Large intestine (tissue), 3 donors: ENCODE measurements at regions not wholly inside any gene's neighbourhood (a gene's known extent, or its start where the extent isn't known, plus 50 kb on each side); places are given as distances from the start of the nearest gene placed in this dataset.

Experiments
- DNase-seq, 2 donors: peaks; one replicate each; pipeline versions ENCODE4 v3.0.0 to v3.0.0-alpha.2; 2013
- H3K27ac ChIP-seq: one replicate; pipeline ENCODE4 v1.5.1; 2013; ENCODE audit warnings: low read length
- H3K27me3 ChIP-seq: 2 replicates; pipeline ENCODE4 v1.6.1; 2013; ENCODE audit warnings: low read length; ENCODE audit not compliant: control insufficient read depth, insufficient read depth
- H3K36me3 ChIP-seq: 2 replicates; pipeline ENCODE4 v1.6.1; 2013; ENCODE audit warnings: low read length; ENCODE audit not compliant: control insufficient read depth, insufficient read depth
- H3K4me1 ChIP-seq: one replicate; pipeline ENCODE4 v1.6.1; 2013; ENCODE audit warnings: low read length; ENCODE audit not compliant: control insufficient read depth, insufficient read depth
- H3K4me3 ChIP-seq: one replicate; pipeline ENCODE4 v1.5.1; 2013; ENCODE audit warnings: low read length
- H3K9me3 ChIP-seq: one replicate; pipeline ENCODE4 v1.6.1; 2013; ENCODE audit warnings: mild to moderate bottlenecking, low read depth, low read length, moderate library complexity; ENCODE audit not compliant: control insufficient read depth
- WGBS: methylation state at CpG from one replicate; pipeline ENCODE4 v1.1.5; 2013; ENCODE audit warnings: low lambda C conversion rate; ENCODE audit not compliant: insufficient coverage; 5-methylcytosine and 5-hydroxymethylcytosine counted together

GRCh38 chr6:21808551-21809242, 215.1 kb downstream of the SOX4 start:
- peak; percentile 82 to 91 for DNase-seq
- peak overlapping the region; percentile 76 for H3K27ac ChIP-seq
- WGBS: no CpG with 5 or more reads among the region's 16 CpGs

DNA sequence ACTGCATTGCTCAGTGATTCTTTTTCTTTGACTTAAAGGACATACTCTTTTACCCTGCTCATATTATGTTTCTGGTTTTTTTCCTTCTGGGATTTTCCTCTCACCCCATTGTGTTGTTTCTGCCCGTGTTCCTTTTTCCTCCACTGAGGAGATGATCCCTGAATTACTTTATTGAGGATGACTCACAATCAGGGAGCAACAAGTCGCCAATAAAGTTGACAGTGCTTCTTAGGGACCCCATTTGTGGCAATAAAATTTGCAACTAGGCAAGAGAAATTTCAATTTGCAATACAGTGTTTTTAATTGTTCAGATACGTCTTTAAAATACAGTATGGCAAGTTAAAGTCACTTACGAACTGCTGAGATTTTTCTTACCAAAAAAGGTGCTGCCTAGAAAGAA, 217.9 kb downstream of the SOX4 start:
- Histone ChIP-seq H3K4me3 (no peak overlapping the region), H3K36me3 (no peaks in the 10 kb centered on the region), H3K27ac (no peak overlapping the region), H3K27me3 (no peaks in the 10 kb centered on the region), H3K9me3 (no peaks in the 10 kb centered on the region), H3K4me1 (peaks cover 26% of the 10 kb centered on the region)
- WGBS: no CpG with 5 or more reads among the region's 4 CpGs
- DNase-seq: no peak

More at GRCh38 chr6:21808551-21809242, 215.1 kb downstream of the SOX4 start:
- Histone ChIP-seq H3K4me3 (no peak overlapping the region), H3K36me3 (no peaks in the 10 kb centered on the region), H3K27me3 (no peaks in the 10 kb centered on the region), H3K9me3 (no peaks in the 10 kb centered on the region), H3K4me1 (peaks cover 26% of the 10 kb centered on the region)

DNA sequence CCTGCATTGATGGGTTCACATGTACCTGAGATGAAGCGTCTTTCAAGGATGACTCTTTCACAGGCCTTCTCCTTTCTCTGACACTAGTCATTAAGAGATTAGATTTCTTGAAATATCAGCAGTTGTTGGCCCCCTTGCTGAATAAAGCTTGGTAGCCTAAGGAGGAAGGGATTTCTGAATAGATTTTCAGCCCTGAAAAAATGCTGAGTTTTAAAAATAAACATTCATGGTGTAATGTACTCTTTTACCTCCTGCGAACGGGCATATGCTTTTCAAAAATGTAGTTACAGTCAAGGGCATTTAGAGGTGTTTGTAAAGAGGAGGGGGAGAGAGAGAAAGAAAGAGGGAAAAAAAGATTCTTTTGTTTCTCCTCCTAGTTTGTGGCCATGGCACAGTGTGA, 222.7 kb downstream of the SOX4 start:
- Histone ChIP-seq H3K27me3 (no peaks in the 10 kb centered on the region), H3K9me3 (no peaks in the 10 kb centered on the region), H3K27ac (no peak overlapping the region), H3K36me3 (no peaks in the 10 kb centered on the region), H3K4me1 (peaks cover 5% of the 10 kb centered on the region), H3K4me3 (no peak overlapping the region)
- 80% methylated on average over 1 of the region's 3 CpGs for WGBS
- DNase-seq: no peak

DNA sequence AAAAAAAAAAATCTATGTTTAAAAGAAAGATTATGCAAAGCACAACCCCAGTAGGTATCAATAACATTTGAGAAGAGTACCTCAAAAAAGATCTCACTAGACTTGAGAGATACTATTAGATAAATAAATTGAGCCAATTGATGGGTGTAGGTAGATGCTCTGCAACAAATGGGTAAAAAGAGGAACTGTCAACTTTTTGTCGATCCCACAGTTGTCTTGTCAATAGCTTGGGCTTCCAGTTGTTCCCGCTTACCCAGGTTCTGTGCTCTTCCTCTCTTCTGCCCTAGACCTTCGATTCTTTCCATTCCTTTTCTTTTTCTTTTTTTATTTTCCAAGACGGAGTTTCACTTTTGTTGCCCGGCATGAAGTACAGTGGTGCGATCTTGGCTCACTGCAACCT, 226.9 kb downstream of the SOX4 start:
- Histone ChIP-seq H3K27ac (no peak overlapping the region), H3K36me3 (no peaks in the 10 kb centered on the region), H3K4me3 (no peak overlapping the region), H3K27me3 (no peaks in the 10 kb centered on the region), H3K9me3 (no peaks in the 10 kb centered on the region), H3K4me1 (peaks cover 2% of the 10 kb centered on the region)
- DNase-seq: no peak
- 95% methylated on average over 3 of the region's 6 CpGs for WGBS

DNA sequence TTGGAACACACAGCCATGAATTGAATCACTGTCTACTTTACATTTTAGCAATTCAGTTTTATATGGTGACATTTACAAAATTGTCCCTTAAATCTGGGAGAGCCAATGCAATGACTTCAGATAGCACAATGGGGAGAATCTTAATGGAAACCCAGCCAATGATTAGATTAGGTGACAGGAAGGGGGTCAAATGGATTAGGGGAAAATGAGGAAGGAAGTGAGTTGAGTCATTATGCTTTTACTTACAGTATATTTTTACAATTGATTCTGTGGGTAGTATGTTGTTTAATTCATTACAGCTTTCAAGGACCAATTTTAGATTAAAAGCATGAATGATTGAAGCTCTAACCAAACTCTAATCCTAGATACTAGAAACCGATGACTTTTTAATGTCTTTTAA, 229.8 kb downstream of the SOX4 start:
- DNase-seq: no peak
- Histone ChIP-seq H3K27me3 (no peaks in the 10 kb centered on the region), H3K4me1 (peaks cover 2% of the 10 kb centered on the region), H3K27ac (no peak overlapping the region), H3K36me3 (no peaks in the 10 kb centered on the region), H3K4me3 (no peak overlapping the region), H3K9me3 (no peaks in the 10 kb centered on the region)
- WGBS: 67% methylated on average over 1 of the region's 1 CpG

- WGBS: 76% methylated on average over 5 of the region's 8 CpGs
- Histone ChIP-seq H3K27ac (no peak overlapping the region), H3K4me1 (peaks cover 2% of the 10 kb centered on the region), H3K9me3 (no peaks in the 10 kb centered on the region), H3K4me3 (no peak overlapping the region), H3K36me3 (no peaks in the 10 kb centered on the region), H3K27me3 (no peaks in the 10 kb centered on the region)
- no peak for DNase-seq
Observed at GRCh38 chr6:21824431-21825177, 231.1 kb downstream of the SOX4 start.

DNA sequence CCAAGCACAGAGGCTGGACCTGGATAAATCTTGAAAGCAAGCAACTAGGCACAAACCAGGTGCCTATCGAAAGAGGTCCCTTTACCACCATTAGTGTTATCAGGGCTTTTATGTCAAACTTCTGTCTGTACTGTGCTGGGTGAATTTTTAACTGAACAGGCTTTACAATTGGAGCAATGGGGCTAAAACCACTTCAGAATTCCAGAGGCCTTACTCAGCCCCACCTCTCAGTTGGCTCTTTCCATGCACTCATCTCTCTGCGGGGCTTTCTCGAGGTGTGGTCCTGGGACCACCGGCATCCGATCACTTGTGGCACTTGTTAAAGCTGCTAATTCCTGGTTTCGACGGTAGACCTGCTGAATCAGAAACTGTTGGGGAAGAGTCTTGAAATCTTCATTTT, 232.5 kb downstream of the SOX4 start:
- WGBS: no CpG with 5 or more reads among the region's 7 CpGs
- H3K4me1 ChIP-seq: peaks cover 2% of the 10 kb centered on the region
- H3K9me3 ChIP-seq: no peaks in the 10 kb centered on the region
- H3K36me3 ChIP-seq: no peaks in the 10 kb centered on the region
- peak in 1 of 2 donors; percentile 58 for DNase-seq
- H3K27ac ChIP-seq: no peak overlapping the region
- H3K4me3 ChIP-seq: no peak overlapping the region
- no peaks in the 10 kb centered on the region for H3K27me3 ChIP-seq

- WGBS: no CpG with 5 or more reads among the region's 9 CpGs
Observed at GRCh38 chr6:21826904-21827303, 233.4 kb downstream of the SOX4 start.

DNA sequence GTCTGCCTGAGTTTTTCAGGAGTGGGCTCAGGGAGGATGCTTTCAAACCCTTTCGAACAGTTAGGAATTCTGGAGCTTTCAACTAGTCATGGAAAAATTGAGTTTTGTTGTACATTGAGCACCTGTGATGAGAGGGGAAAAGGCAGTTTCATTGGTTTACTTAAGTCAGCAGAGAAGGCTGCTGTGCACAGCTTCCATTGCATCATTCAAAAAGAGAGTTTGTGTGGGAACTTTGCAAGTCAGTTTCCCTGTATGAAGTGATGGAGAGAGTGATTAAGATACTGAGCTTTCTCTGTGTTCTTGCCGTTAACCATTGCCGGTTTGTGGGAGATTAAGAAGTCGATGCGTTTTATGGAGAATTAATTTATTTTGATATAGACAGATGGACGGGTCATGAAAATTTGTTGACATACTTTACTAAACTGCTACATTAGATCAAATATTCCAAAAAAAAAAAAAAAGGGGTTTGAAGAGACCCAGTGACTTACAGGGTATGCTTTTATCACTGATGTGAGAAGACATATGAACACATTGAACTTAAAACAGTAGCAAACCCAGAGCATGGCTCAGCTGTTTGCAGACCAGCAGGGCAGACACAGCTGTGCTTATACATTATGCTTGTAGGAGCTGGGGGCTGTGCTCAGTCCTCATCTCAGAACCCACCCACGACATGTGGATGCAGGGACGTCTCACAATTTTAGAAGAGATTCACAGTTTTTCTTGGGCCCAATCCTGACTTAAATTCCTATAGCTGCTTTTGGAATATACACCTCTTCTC, 234.1 kb downstream of the SOX4 start:
- 95% methylated on average over 4 of the region's 8 CpGs for WGBS
- H3K36me3 ChIP-seq: no peaks in the 10 kb centered on the region
- no peaks in the 10 kb centered on the region for H3K27me3 ChIP-seq
- H3K4me1 ChIP-seq: no peaks in the 10 kb centered on the region
- H3K27ac ChIP-seq: no peak overlapping the region
- no peaks in the 10 kb centered on the region for H3K9me3 ChIP-seq
- no peak for DNase-seq
- no peak overlapping the region for H3K4me3 ChIP-seq

More at GRCh38 chr6:21826904-21827303, 233.4 kb downstream of the SOX4 start:
- H3K9me3 ChIP-seq: no peaks in the 10 kb centered on the region
- no peak overlapping the region for H3K4me3 ChIP-seq
- no peaks in the 10 kb centered on the region for H3K27me3 ChIP-seq
- no peak for DNase-seq
- no peak overlapping the region for H3K27ac ChIP-seq
- H3K4me1 ChIP-seq: peaks cover 2% of the 10 kb centered on the region
- H3K36me3 ChIP-seq: no peaks in the 10 kb centered on the region

- no peak for DNase-seq
- WGBS: no CpG with 5 or more reads among the region's 4 CpGs
- H3K36me3 ChIP-seq: no peaks in the 10 kb centered on the region
- no peak overlapping the region for H3K4me3 ChIP-seq
- H3K9me3 ChIP-seq: no peaks in the 10 kb centered on the region
- H3K27me3 ChIP-seq: no peaks in the 10 kb centered on the region
- no peaks in the 10 kb centered on the region for H3K4me1 ChIP-seq
- H3K27ac ChIP-seq: no peak overlapping the region
Observed at GRCh38 chr6:21828704-21829103, 235.2 kb downstream of the SOX4 start.
